ENCODE measurements at regions not wholly inside any gene's neighbourhood (a gene's known extent, or its start where the extent isn't known, plus 50 kb on each side); places are given as distances from the start of the nearest gene placed in this dataset.

DNA sequence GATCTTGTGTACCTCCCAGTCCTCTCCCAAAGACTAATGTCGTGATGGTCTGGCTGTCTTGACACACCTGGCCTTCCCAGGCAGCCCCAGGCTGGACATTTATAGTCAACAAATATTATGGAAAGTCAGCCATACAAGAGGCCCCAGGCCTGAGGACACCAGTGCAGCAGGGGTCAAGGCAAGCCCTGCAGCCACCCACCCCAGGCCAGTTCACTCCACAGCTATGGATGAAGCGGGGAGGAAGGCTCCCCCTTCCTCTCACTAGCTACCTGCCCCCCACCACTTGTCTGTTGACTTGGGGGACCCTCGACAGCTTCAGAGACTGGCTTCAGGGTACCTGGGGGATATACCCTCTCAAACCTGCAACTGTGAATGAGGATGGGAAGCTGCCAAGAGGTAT, 132.1 kb downstream of the MRPL14 start:
- Histone ChIP-seq H3K4me3 (no peak overlapping the region), H3K27me3 (no peaks in the 10 kb centered on the region), H3K36me3 (no peaks in the 10 kb centered on the region), H3K4me1 (peaks cover 0 to 12% (median 3%) of the 10 kb centered on the region in 4 donors), H3K9me3 (no peaks in the 10 kb centered on the region), H3K27ac (no peak overlapping the region)
- DNase-seq: no peak
- TF ChIP-seq, protein P1, sequence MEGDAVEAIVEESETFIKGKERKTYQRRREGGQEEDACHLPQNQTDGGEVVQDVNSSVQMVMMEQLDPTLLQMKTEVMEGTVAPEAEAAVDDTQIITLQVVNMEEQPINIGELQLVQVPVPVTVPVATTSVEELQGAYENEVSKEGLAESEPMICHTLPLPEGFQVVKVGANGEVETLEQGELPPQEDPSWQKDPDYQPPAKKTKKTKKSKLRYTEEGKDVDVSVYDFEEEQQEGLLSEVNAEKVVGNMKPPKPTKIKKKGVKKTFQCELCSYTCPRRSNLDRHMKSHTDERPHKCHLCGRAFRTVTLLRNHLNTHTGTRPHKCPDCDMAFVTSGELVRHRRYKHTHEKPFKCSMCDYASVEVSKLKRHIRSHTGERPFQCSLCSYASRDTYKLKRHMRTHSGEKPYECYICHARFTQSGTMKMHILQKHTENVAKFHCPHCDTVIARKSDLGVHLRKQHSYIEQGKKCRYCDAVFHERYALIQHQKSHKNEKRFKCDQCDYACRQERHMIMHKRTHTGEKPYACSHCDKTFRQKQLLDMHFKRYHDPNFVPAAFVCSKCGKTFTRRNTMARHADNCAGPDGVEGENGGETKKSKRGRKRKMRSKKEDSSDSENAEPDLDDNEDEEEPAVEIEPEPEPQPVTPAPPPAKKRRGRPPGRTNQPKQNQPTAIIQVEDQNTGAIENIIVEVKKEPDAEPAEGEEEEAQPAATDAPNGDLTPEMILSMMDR (IDR thresholded peaks at IDR 0.05): no peak
- no peak for TF ChIP-seq POLR2A (IDR thresholded peaks at IDR 0.05)

DNA sequence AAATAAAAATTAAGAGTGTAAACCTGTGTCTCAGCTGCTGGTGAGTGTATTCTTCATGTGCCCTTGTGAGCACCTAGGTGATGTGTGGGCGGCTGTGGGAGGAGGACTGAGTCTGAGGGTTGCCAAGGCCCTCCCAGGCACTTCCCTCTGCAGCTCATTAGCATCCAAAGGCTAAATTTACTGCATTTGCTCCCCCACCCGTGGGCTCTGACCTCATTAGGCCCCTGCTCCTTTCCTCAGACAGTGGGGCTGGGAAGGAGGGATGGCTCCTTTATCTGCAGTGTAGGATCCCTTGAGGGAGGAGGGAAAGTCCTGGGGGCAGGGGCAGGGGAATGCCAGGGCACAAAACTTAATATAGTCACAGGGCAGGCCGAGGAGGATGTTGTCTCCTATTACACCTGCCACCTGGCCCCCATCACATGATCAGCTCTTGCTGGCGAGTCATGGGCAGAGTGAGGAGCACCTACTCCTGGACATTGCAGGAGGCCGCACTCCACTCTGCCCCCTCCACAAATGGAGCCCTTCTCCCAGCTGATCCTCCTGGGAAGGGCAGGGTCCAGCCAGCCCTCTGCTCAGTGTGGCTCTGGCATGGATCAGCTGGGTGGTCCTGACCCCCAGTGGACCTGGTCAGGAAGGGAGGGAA, 133.2 kb downstream of the MRPL14 start:
- no peaks in the 10 kb centered on the region for H3K9me3 ChIP-seq
- H3K27ac ChIP-seq: no peak overlapping the region
- TF ChIP-seq, protein P1 (IDR thresholded peaks at IDR 0.05): no peak
- H3K4me1 ChIP-seq: peaks cover 0 to 18% (median 3%) of the 10 kb centered on the region in 4 donors
- DNase-seq: peak in 1 of 3 donors; percentile 20
- no peaks in the 10 kb centered on the region for H3K36me3 ChIP-seq
- no peaks in the 10 kb centered on the region for H3K27me3 ChIP-seq
- H3K4me3 ChIP-seq: no peak overlapping the region

DNA sequence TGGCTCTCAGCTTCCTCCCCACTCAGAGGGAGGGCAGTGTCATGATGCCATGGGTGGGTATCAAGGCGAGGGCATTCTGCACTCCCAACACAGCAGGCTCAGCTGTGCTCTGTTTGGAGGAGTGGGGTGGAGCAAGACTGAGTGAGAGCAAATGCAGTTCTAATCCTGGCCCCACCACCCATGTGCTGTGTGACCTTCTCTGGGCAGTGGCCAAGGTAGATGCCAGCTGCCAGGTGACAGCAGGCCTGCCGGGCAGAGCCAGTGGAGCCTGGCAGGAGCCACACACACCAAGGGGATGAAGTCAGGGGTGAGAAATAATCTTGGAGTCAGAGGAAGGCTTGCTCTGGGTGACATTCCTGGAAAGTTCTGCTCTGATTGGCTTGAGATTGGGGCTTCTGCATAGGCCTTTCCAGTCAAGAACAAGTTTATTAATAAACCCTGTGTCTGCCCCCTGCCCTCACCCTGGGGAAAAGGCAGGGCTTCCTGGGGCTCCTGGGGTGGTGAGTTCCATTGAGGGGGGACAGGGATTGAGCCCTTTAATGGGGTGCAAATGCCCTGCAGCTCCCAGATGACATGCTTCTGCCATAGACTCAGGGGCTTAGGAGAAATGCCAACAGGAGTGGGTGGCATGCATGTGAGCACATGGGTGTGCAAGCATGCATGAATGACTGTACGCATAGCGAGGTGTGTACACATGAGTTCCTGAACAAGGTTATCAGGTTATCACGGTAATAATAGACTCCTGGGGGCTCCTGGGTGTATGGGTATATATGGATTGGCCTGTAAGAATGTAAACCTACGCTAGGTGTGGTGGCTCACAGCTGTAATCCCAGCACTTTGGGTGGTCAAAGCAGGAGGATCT, 134.2 kb downstream of the MRPL14 start:
- peak in 1 of 3 donors; percentile 20 for DNase-seq
- H3K27ac ChIP-seq: no peak overlapping the region
- H3K4me3 ChIP-seq: no peak overlapping the region
- H3K27me3 ChIP-seq: no peaks in the 10 kb centered on the region
- no peaks in the 10 kb centered on the region for H3K36me3 ChIP-seq
- no peak for TF ChIP-seq POLR2A (IDR thresholded peaks at IDR 0.05)
- TF ChIP-seq, protein P1 (IDR thresholded peaks at IDR 0.05): no peak
- no peaks in the 10 kb centered on the region for H3K9me3 ChIP-seq
- H3K4me1 ChIP-seq: peaks cover 0 to 18% (median 3%) of the 10 kb centered on the region in 4 donors

DNA sequence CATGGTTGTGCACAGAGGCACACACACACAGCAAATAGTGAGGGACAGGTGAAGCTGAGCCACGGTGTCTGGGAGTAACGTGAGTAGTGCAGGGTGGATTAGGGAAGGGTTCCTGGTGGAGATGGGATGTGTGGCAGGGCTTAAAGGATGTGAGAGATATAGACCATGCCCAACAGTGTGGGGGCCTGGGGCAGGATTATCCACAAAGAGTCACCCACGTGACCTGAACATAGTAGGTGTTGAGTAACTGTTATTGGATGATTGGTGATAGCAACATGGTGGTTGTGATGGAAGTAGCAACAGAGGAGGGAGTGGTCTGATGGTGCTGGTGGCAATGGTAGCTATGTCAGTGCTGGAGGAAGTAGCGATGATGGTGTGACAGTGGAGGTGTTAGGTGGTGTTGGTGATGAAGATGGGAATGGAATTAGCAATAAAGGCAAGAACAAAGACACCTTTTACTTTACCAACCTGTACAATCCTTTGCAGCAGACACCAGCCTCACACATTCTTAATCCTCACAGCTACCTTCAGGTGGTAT, 135.1 kb downstream of the MRPL14 start:
- Histone ChIP-seq H3K27me3 (no peaks in the 10 kb centered on the region), H3K36me3 (no peaks in the 10 kb centered on the region), H3K9me3 (no peaks in the 10 kb centered on the region), H3K4me1 (peaks cover 0 to 18% (median 3%) of the 10 kb centered on the region in 4 donors), H3K4me3 (no peak overlapping the region), H3K27ac (no peak overlapping the region)
- peak in 1 of 3 donors; percentile 22 for DNase-seq
- TF ChIP-seq, protein P1 (IDR thresholded peaks at IDR 0.05): no peak
- TF ChIP-seq POLR2A (IDR thresholded peaks at IDR 0.05): no peak

DNA sequence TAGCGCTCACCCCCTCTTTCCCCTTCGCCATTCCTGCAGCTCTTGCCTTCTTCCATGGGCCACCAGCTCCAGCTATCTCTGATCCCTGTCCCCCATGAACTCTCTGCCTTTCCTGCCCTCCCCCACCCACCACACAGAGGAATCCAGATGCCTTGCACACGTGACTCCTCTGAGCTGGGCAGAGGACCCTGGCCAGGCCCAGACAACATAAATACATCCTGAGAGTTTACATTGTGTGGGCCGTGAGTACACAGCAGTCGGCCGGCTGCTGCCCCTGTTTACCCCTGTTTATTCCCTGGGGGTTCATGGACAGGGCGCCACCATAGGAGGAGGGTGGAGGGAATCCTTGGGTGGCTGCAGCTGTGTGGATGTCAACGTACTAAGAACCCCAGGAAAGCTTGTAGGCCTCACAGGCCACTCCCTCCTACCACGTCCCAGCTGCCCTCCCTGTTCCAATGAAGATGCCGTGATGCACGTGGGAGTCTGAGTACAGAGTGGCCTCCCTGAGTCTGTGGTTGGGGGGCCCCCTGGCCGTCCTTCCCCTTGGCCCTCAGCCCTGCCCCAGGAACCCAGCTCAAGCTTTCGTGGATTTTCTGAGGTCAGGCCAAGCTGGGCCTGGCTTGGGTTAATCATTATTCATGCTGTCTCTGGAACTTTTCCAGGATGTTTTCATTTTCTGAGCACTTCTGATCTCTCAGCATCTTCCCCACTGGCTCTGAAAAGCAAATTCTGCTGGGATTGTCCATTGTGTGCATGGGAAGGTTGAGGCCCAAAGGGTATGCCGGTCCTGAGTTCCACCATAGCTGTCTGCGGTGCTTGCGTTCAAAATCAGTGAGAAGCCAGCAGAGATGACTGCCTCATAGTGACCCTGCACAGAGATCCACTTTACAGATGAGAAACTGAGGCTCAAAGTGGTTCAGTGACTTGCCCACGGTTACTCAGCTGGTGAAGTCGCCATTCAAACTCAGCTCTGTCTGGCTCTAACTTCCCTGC, 136.3 kb downstream of the MRPL14 start:
- Histone ChIP-seq H3K9me3 (no peaks in the 10 kb centered on the region), H3K4me3 (no peak overlapping the region), H3K4me1 (peaks cover 0 to 18% (median 3%) of the 10 kb centered on the region in 4 donors), H3K36me3 (no peaks in the 10 kb centered on the region), H3K27me3 (no peaks in the 10 kb centered on the region), H3K27ac (peak overlapping the region in 2 of 4 donors; percentile 52 to 72)
- peak in 1 of 3 donors; percentile 60 for DNase-seq
- no peak for TF ChIP-seq POLR2A (IDR thresholded peaks at IDR 0.05)
- TF ChIP-seq, protein P1 (IDR thresholded peaks at IDR 0.05): no peak
